Muscle of back (tissue), 3 donors: ENCODE measurements at regions not wholly inside any gene's neighbourhood (a gene's known extent, or its start where the extent isn't known, plus 50 kb on each side); places are given as distances from the start of the nearest gene placed in this dataset.
"Not testable (repeated sequence)": the region's sequence is repeated elsewhere in the genome, so short reads cannot be mapped to it uniquely, and the experiment has no call there.

Experiments
- DNase-seq, 3 donors: peaks; one replicate each; pipeline versions ENCODE4 v3.0.0 to v3.0.0-alpha.2; 2013

DNA sequence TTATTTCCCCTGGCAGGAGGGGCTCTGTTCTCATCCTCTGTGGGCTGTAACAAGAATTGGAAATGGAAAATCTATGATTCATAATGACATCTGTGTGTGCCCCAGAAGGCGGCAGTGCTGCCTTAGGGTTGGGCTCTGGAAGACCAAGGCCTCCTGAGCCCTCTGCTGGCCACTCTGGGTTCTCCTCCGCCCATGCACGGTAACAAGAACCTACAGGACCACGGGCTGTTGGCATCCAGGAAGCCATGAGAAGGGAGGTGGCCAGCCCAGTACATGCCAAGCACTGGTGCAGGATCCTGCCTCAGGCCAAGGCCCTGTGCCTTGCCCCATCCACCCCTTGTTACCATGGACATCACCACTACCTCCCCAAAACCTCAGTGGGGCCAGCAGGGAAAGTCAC, 454.2 kb downstream of the TP53TG3F start:
- DNase-seq, result not testable (repeated sequence)

DNA sequence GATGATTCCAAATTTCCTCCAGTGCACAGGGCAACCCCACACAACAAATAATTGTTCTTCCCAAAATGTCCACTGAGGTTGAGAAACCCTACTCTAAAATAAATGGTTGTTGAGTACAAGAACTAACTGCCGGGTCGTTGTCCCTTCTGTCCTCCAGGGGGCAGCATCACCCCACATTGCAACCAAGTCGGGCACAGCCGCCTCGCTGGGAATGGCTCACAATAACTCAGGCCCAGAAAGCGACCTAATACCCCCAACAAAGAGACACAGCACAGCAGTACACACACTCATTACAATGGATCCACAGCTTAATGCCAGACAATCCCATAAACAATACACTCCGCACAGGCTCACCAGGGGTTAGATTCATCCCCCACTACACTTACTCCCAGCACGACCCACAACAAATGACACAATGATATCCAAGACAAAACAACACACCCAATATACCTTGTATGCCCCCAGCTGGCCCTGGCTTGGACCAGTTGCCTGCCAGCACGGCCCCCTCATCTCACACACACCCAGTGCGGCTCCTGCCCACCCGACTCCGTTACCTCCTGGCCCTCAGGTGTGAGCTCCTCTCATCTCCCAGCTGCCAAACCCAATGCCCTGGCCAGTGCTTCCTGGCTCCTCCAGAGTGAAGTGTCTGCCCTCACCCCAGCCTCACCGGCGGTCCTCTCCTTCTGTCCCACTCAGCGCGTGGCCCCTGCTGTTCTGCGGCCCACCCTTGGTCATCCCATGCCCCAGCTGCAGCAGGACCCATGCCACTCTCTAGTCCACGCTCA, 461.5 kb downstream of the TP53TG3F start:
- DNase-seq, result not testable (repeated sequence)

DNA sequence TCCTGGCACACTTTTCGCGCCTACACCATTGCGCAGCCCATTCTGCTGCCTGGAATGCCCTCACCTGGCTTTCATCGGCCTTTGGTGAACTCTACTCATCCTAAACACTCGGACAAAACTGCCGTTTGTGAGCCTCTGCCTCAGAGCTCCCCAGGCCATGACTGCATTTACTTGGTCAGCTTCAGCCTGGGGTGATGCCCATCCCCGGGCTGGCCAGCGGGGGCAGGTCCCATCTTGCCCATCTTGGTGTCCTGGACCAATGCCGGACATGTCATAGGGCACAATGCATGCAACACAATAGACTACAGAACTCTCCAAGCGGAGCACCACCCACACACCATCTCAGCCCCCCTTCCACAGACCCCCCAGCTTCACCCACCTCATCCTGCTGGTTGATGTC, 463.5 kb downstream of the TP53TG3F start:
- DNase-seq, result not testable (repeated sequence)

DNA sequence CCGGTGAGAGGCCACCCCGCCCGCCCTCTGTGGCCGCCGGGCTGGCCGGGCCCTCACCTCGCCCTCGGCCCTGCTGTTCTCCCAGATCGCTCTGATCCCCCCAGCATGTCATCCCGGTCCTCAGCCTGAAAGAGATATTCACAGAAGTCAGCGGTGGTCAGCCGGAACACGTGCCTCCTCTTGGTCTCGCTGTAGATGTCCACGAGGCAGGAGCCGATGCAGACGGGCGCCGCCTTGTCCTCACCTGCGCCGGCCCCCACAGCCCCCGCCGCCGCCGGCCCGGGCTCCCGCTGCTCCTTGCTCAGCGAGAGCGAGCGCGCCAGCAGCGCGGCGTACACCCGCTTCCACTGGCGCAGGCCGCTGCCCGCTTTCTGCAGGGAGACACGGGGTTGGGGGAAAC, 468.6 kb downstream of the TP53TG3F start:
- not testable (repeated sequence) for DNase-seq

DNA sequence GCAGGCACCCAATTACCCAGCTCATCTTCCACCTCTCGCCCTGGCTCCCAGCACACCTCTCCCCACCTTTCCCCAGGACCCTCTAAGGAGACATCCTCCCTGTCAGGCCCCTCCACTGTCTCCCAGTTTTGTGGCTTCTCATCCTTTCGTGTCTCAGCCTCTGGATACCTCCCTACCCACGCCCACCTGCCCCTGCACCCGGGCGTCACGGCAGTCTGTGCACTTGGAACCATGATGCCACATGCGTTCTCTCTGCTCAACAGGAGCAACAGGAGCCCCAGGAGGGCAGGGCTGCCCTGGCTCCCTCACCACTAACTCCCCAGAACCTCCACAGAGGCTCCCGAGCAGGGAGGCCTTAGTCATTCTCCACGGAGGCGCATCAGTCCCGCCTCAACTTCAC, 472.8 kb downstream of the TP53TG3F start:
- not testable (repeated sequence) for DNase-seq

DNA sequence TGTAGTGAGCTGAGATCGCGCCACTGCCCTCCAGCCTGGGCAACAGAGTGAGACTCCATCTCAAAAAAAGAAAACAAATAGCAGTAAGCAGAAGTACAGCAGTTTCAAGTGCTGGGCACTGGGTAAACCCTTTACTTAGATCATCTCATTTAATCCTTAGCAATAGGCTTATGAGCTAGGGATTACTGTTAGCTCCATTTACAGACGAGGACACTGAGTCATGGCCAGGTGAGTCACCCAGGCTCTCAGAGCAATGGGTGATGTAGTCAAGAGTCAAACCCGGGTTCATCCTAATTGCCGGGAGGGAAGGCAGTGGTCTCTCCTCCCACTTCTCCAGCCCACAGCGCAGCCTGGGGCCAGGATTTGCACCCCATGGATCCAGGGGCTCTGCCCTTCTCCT, 473.6 kb downstream of the TP53TG3F start:
- not testable (repeated sequence) for DNase-seq

DNA sequence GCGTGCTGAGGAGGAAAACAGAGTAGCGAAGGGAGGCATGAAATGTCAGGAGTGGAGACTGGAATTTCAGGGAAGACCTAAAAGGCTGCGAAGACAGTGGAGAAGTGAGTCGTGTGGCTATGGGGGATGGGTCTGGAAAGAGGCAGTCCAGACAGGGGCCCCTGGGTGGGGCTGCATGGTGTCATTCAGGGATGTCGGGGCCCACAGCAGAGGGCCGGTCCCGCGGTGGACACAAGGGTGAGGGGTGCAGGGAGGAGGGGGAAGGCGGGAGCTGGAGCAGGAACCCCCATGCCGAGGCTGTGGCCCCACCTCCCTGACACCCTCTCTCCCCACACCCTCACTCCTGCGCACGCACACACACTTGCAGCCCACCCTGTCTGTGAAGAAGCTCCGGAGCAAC, 476.4 kb downstream of the TP53TG3F start:
- DNase-seq, result not testable (repeated sequence)

DNA sequence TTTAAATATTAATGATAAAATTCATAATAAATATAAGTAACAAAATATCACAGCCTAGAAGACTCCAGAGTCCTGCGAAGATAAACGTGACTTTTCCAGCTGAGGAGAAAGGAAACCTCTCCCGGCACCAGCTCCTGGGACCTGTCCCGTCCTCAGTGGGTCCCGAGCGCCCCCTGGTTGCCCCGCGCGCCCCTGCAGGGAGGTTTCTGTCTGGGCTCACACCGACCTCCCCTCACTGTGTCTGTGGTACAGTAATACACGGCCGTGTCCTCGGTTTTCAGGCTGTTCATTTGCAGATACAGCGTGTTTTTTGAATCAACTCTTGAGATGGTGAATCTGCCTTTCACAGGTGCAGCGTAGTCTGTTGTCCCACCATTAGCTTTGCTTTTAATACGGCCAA, 478.7 kb downstream of the TP53TG3F start:
- DNase-seq, result not testable (repeated sequence)

DNA sequence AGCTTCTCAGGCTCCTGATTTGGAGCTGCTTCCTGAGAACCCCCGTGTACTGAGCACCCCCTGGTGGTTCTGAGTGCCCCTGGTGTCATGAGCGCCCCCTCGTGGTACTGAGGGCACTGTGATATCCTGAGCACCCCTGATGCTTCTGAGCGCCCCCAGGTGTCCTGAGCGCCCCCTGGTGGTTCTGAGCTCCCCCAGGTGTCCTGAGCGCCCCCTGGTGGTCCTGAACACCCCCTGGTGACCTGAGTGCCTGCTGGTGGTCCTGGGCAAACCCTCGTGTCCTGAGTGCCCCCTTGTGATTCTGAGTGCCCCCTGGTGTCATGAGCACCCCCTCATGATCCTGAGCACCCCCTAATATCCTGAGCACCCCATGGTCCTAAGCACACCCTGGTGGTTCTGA, 502.1 kb downstream of the TP53TG3F start:
- DNase-seq, result not testable (repeated sequence)

DNA sequence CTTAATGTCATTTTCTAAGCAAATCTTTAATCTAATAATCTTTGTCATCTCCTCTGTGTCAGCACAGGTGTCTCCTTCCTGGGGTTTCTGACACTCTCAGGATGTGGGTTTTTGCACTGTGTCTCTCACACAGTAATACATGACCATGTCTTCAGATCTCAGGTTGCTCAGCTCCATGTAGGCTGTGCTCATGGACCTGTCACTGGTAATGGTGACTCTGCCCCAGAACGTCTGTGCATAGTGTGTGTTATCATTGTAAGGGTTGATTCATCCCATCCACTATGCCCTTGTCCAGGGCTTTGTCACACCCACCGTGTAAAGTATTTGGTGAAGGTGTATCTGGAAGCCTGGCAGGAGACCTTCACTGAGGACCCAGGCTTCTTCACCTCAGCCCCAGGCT, 506.1 kb downstream of the TP53TG3F start:
- not testable (repeated sequence) for DNase-seq

DNA sequence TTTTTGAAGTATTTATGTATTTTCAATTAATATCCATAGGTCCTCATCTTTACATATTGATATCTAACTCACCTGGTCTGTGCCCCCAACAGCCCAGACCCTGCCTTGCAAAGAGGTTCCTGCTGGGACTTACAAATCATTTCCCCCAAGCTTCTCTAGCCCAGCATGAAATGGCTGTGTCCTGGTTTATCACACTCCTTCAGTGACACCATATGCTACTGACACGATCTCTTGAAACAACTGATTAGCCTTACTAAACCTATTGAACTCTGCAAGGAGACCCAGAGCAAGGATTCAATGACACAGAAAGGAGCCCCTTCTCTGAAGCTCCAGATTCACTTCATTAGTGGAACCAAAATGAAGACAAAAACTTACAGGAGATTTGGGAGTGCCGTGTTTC, 507.4 kb downstream of the TP53TG3F start:
- DNase-seq, result not testable (repeated sequence)

DNA sequence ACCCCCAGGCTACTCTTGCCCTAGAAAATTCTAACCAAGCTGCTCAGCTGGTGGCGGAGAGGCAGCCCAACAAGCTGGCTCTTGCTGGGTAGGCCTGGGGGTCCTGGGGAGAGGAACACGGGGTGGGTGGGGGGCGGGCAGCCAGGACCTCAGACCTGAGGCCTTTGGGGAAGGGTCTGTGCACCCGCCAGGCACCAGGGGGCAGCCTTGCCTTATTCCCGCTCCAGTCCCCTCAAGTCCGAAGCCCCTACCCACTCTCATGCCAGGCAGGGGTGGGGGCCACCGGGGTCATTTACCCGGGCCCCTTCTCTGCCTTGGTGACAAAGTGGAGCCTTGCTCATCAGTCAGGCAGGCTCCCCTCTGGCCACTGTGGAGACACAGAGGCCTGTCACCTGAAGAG, 515.1 kb downstream of the TP53TG3F start:
- not testable (repeated sequence) for DNase-seq

DNA sequence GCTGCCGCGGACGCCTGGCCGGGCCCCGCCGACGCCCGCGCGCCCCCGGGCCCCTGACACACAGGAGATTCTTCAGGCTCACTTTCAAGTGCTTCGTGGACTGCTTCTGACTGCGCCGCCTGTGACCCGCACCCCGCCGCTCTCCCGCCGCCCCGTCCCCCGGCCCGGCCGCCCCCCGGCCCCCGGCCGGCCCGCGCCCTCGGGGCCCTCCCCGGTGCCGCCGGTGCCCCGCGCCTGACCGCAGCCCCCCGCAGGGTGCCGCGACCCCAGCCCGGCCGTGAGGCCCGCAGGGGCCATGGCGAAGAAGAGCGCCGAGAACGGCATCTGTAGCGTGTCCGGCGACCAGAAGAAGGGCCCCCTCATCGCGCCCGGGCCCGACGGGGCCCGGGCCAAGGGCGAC, 516.3 kb downstream of the TP53TG3F start:
- not testable (repeated sequence) for DNase-seq

DNA sequence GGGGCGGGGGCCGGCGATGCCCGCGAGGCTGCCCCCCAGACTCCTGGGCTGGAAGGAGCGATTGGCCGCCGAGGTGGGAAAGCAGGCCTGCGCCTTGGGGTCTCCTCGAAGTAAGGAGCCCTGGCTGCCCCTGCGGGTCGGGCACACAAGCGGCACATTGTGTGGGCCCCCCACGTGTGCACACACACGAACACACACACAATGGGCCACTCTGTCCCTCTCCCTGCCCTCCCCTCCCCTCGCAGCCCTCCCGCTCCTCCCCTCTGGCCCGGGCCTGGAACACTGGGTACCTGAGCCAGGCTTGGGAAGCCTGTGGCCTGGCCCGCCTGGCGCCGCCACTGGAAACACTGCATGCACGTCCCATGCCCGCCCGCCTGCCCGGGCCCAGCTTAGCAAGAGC, 517.1 kb downstream of the TP53TG3F start:
- not testable (repeated sequence) for DNase-seq

DNA sequence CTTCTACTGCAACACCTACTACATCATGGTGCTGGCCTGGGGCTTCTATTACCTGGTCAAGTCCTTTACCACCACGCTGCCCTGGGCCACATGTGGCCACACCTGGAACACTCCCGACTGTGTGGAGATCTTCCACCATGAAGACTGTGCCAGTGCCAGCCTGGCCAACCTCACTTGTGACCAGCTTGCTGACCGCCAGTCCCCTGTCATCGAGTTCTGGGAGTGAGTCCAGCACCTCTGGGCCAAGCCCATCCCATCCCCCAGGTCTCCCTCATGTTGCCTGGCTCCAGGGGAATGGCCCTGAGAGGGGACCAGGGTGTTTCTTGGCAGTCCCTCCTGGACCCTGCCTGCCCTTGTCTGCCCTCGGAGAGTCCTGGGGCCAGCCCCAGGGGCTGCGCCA, 519.4 kb downstream of the TP53TG3F start:
- not testable (repeated sequence) for DNase-seq

DNA sequence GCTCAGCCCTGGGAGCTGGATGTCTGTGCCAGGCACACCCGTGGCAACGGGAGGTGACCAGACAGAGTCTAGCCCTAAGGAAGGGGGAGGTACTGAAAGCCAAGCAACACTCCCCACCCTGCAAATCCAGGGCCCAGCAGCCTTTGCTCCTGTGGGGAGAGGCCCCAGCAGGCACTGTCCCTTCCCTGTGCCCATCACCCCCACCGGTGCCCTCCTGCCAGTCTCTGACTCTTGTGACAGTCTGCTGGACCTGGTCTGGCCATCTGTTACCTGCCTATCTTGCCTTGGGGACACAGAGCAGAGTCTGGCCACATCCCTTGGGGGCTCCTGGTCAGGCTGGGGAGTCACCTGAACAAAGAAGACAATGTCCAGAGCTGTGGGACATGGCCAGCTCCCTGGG, 520.2 kb downstream of the TP53TG3F start:
- not testable (repeated sequence) for DNase-seq

DNA sequence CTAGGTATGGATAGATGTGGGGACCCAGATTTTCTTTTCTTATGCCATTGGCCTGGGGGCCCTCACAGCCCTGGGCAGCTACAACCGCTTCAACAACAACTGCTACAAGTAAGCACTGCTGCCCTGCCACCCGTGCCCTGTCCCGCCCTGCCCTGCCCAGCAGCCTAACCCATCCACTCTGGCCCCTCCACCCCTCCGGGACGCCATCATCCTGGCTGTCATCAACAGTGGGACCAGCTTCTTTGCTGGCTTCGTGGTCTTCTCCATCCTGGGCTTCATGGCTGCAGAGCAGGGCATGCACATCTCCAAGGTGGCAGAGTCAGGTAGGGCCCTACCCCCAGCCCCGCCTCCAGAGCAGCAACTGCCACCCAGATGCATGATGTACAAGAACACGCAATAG, 521.3 kb downstream of the TP53TG3F start:
- DNase-seq, result not testable (repeated sequence)

DNA sequence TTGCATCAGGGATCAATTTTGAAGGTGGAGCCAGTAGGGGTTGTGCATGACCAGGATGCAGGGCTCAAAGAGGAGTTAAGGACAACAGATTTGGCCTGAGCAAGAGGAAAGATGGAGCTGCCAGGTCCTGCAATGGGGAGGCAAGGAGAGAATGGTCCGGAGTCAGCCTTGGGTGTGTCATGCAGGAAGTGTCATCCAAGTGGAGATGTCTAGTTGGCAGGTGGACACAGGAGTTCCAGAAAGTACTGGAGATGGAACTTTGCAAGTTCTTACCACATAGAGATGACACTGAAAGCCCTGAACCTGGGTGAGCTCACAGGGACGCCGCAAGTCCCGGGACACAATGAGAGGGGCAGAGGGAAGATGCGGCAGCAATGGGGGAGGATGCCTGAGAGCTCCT, 525.0 kb downstream of the TP53TG3F start:
- DNase-seq, result not testable (repeated sequence)

DNA sequence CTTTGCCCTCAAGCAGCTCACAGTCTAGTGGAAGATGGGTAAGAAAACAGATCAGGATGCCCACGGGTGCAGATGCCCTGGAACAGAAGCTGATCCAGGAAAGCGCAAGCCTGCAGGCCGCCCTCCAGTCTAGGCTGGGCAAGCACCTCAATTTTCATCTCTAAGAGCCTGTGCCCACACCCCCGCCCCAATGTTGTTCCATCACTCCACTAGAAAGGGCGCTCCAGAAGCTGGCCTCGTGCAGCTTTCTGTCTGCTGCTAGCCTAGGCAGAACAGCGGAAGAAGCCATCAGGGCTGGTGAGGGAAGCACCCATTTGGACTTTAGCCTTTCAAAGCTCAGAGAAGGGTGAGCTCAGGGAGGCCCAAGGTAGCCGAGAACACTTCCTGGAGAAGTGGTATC, 527.1 kb downstream of the TP53TG3F start:
- DNase-seq, result not testable (repeated sequence)

DNA sequence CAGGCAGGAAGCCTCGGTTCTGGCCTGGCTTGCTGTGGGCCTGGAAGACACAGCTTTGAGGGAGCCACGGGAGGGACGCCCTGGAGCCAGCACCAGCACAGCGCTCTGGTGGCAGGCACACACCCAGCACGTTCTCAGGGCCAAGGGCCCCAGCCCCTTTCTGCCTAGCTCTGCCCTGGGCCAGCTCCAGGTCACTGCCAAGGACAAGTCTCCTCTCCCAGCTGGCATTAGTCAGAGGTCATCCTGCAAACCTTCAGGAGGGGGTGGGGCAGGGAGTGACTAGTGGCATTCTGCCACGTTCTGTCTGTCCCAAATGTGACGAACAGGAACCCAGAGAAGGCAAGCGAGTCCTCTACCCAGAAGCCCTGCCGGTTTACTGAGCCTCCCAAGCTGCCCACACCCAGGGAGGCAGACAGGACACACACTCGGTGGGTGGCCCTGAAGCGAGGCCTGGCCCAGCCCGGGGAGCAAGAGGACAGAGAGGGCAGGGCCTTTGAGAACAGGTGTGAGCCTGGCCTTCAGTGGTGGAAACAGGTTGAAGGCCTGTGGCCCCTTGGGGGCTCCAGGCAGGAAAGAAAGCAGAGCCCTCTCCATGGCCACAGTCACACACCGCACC, 528.0 kb downstream of the TP53TG3F start:
- not testable (repeated sequence) for DNase-seq

DNA sequence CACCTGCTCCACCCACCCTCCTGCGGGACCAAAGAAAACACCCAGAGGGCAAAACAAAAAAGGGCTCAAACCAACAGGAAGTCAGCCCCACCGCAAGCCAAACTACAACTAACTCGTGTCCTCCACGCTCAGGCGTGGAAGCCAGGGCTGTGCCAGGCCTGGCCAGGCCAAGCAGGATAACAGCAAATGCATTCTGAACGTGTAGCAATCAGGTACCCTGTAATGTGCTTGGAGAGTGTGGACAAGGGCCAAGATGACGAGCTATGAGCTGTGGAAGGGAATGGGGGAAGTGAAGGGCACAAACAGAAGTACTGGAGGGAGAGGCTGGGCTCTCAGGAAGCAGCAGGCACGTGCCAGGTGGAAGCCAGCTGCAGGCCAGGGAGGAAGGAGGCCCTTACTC, 528.6 kb downstream of the TP53TG3F start:
- not testable (repeated sequence) for DNase-seq

DNA sequence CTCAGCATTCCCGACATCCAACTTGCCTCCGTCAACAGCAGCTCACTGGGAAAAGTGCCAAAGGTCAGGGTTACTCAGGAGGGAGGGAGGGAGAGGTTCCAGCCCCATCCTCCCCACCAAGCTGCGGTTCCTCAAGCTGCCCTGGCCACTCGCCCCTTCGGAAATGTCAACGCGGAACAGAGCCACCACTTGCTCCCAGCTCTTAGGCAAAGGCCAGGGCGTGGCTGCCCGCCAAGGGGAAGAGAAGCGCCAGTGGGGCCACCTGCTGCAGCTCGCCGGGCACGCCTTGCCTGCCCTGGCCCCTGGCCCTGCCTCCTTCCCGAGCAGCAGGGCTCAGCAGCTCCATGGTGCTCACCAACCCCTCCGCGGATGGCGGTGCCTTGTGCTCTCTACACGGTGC, 531.1 kb downstream of the TP53TG3F start:
- DNase-seq, result not testable (repeated sequence)

DNA sequence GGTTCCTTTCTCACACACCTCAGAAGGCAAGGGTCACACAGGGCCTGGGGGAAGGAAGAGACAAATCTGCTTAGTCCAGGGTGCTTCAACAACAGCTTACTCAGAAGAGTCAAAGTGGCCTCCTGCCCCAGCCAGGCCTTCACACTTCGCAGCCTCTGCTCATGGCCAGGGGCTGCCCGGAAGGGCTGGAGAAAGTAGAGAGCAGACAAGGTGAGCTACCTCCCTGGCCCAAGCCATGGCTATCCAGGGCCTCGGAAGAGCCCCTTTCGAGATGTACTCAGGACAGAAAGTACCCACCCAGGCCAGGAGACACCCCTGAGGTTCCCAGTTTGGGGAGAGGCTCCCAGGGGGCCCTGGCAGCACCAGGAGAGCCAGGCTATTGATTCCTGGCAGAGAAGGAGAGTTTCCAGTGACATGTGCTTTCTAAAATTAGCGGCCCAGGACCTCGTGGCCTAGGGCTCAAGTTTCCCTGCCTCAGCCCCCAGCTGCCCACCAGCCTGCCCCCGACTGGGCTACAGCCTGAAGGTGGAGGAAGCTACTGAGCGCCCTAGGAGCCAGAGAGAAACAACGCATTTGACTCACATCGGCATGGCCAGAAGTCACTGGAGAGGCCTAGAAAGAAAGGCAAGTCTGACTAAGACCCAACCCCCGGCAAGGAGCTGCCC, 533.2 kb downstream of the TP53TG3F start:
- not testable (repeated sequence) for DNase-seq
